Neural cell (in vitro differentiated cells): ENCODE measurements at regions not wholly inside any gene's neighbourhood (a gene's known extent, or its start where the extent isn't known, plus 50 kb on each side); places are given as distances from the start of the nearest gene placed in this dataset.

Experiments used
- H2AFZ ChIP-seq: fragments of 200-600, 300-800 bp; sonication (generic), shearing (Covaris generic); 2 replicates; pipeline ENCODE4 v1.6.0; 2014; ENCODE audit warnings: low read depth, mild to moderate bottlenecking, antibody characterized with exemption, low read length, moderate library complexity
- H3F3A ChIP-seq: fragments of 200-600 bp; shearing (Covaris generic); 2 replicates; pipeline ENCODE4 v1.6.1; 2016; ENCODE audit warnings: mild to moderate bottlenecking, moderate library complexity, mixed read lengths, antibody characterized with exemption, low read length; ENCODE audit not compliant: insufficient read depth, poor library complexity, severe bottlenecking
- H3K27ac ChIP-seq: fragments of 200-600, 300-800 bp; sonication (generic), shearing (Covaris generic); 2 replicates; pipeline ENCODE4 v1.5.1; 2014; ENCODE audit warnings: mild to moderate bottlenecking, low read length, moderate library complexity
- H3K27me3 ChIP-seq: fragments of 300-800, 200-600 bp; sonication (generic), shearing (Covaris generic); 2 replicates; pipeline ENCODE4 v1.6.0; 2014; ENCODE audit warnings: mild to moderate bottlenecking, low read depth, low read length, moderate library complexity; ENCODE audit not compliant: insufficient read depth
- H3K36me3 ChIP-seq: fragments of 300-800, 200-600 bp; sonication (generic), shearing (Covaris generic); 2 replicates; pipeline ENCODE4 v1.5.1; 2014; ENCODE audit warnings: mild to moderate bottlenecking, antibody characterized with exemption, low read length, moderate library complexity; ENCODE audit not compliant: insufficient read depth
- H3K4me2 ChIP-seq: fragments of 300-800, 200-600 bp; sonication (generic), shearing (Covaris generic); 2 replicates; pipeline ENCODE4 v1.6.0; 2014; ENCODE audit warnings: mild to moderate bottlenecking, low read length
- H3K4me3 ChIP-seq: fragments of 300-800, 200-600 bp; sonication (generic), shearing (Covaris generic); 2 replicates; pipeline ENCODE4 v1.5.1; 2014; ENCODE audit warnings: mild to moderate bottlenecking, low read length, moderate library complexity
- H3K79me2 ChIP-seq: fragments of 200-600 bp; shearing (Covaris generic); replicated peaks from 2 replicates; pipeline ENCODE4 v1.6.0; 2014; ENCODE audit warnings: mild to moderate bottlenecking, low read length, moderate library complexity; ENCODE audit not compliant: insufficient read depth
- H3K9ac ChIP-seq: fragments of 300-800, 200-600 bp; sonication (generic), shearing (Covaris generic); 2 replicates; pipeline ENCODE4 v1.6.1; 2016; ENCODE audit warnings: mild to moderate bottlenecking, low read length, mixed read lengths
- H3K9me2 ChIP-seq: fragments of 200-600 bp; shearing (Covaris generic); 2 replicates; pipeline ENCODE4 v1.6.1; 2016; ENCODE audit warnings: mild to moderate bottlenecking, low read length, mixed read lengths; ENCODE audit not compliant: insufficient read depth
- H3K9me3 ChIP-seq: fragments of 200-600, 300-800 bp; sonication (generic), shearing (Covaris generic); 2 replicates; pipeline ENCODE4 v1.6.1; 2016; ENCODE audit warnings: mild to moderate bottlenecking, mixed run types, low read length, moderate library complexity, mixed read lengths
- H4K20me1 ChIP-seq: fragments of 200-600 bp; shearing (Covaris generic); 2 replicates; pipeline ENCODE4 v1.6.1; 2016; ENCODE audit warnings: mild to moderate bottlenecking, mixed run types; ENCODE audit not compliant: insufficient read depth
- CTCF ChIP-seq: fragments of 450-650 bp; IDR thresholded peaks from 2 replicates; pipeline ENCODE4 v1.5.1; 2014; ENCODE audit warnings: antibody characterized with exemption, mild to moderate bottlenecking, moderate library complexity; ENCODE audit not compliant: poor library complexity, severe bottlenecking
- EP300 ChIP-seq: fragments of 450-650 bp; conservative IDR thresholded peaks from 2 replicates; pipeline ENCODE4 v1.6.1; 2014; ENCODE audit warnings: antibody characterized with exemption, mild to moderate bottlenecking, moderate library complexity; ENCODE audit not compliant: poor library complexity, severe bottlenecking
- EZH2 ChIP-seq: fragments of 200-600, 300-800 bp; shearing (Covaris generic), sonication (generic); IDR thresholded peaks from 2 replicates; pipeline ENCODE4 v1.6.1; 2014; ENCODE audit warnings: antibody characterized with exemption, low read length, borderline replicate concordance, mild to moderate bottlenecking; ENCODE audit not compliant: insufficient read depth, poor library complexity, severe bottlenecking
- MXI1 ChIP-seq: fragments of 450-650 bp; conservative IDR thresholded peaks from 2 replicates; pipeline ENCODE4 v1.6.1; 2014; ENCODE audit warnings: antibody characterized with exemption, mild to moderate bottlenecking; ENCODE audit not compliant: poor library complexity, severe bottlenecking
- POLR2AphosphoS5 ChIP-seq: IDR thresholded peaks from 2 replicates; pipeline ENCODE4 v1.6.1; 2012
- RAD21 ChIP-seq: fragments of 450-650 bp; conservative IDR thresholded peaks from 2 replicates; pipeline ENCODE4 v1.6.1; 2014; ENCODE audit warnings: antibody characterized with exemption, mild to moderate bottlenecking, moderate library complexity
- REST ChIP-seq: IDR thresholded peaks from 2 replicates; pipeline ENCODE4 v1.6.1; 2012; ENCODE audit warnings: borderline replicate concordance
- SMC3 ChIP-seq: fragments of 450-650 bp; conservative IDR thresholded peaks from 2 replicates; pipeline ENCODE4 v1.6.1; 2014; ENCODE audit warnings: antibody characterized with exemption, mild to moderate bottlenecking, moderate library complexity; ENCODE audit not compliant: poor library complexity
- TAF1 ChIP-seq: IDR thresholded peaks from 2 replicates; pipeline ENCODE4 v1.6.1; 2012; ENCODE audit warnings: low read depth

- no peak overlapping the region for H3K9ac ChIP-seq
- no peak overlapping the region for H3K4me3 ChIP-seq
- no peak overlapping the region for H2AFZ ChIP-seq
- no peak overlapping the region for H3K27ac ChIP-seq
- no peaks in the 10 kb centered on the region for H3K79me2 ChIP-seq
- H3K9me2 ChIP-seq = no peaks in the 10 kb centered on the region
- TF ChIP-seq POLR2AphosphoS5 = no peak
- no peak for TF ChIP-seq TAF1
- TF ChIP-seq REST = no peak
- no peak for TF ChIP-seq RAD21
- TF ChIP-seq EZH2 = no peak
- no peak for TF ChIP-seq CTCF
- no peaks in the 10 kb centered on the region for H3K36me3 ChIP-seq
- no peaks in the 10 kb centered on the region for H3K9me3 ChIP-seq
- no peaks in the 10 kb centered on the region for H4K20me1 ChIP-seq
- H3K4me2 ChIP-seq = no peak overlapping the region
- H3K27me3 ChIP-seq = no peaks in the 10 kb centered on the region
- no peaks in the 10 kb centered on the region for H3F3A ChIP-seq
These were observed 318.2 kb downstream of the TNS1 start for GRCh38 chr2:217684431-217685254.

GRCh38 chr2:217683106-217683870 is 319.5 kb downstream of the TNS1 start:
- no peaks in the 10 kb centered on the region for H3K36me3 ChIP-seq
- no peaks in the 10 kb centered on the region for H3K9me3 ChIP-seq
- no peak overlapping the region for H2AFZ ChIP-seq
- no peaks in the 10 kb centered on the region for H3K9me2 ChIP-seq
- H3K9ac ChIP-seq = no peak overlapping the region
- no peak overlapping the region for H3K27ac ChIP-seq
- no peaks in the 10 kb centered on the region for H4K20me1 ChIP-seq
- H3K27me3 ChIP-seq = no peaks in the 10 kb centered on the region
- no peaks in the 10 kb centered on the region for H3K79me2 ChIP-seq
- no peak overlapping the region for H3K4me3 ChIP-seq
- no peak overlapping the region for H3K4me2 ChIP-seq
- no peaks in the 10 kb centered on the region for H3F3A ChIP-seq
- TF ChIP-seq SMC3 (no peak), POLR2AphosphoS5 (no peak), EZH2 (no peak), RAD21 (no peak), EP300 (no peak), REST (no peak), TAF1 (no peak), MXI1 (no peak), CTCF (no peak)
